Caki2 (cell line): ENCODE measurements at regions not wholly inside any gene's neighbourhood (a gene's known extent, or its start where the extent isn't known, plus 50 kb on each side); places are given as distances from the start of the nearest gene placed in this dataset.
"Not testable (repeated sequence)": the region's sequence is repeated elsewhere in the genome, so short reads cannot be mapped to it uniquely, and the experiment has no call there.

Experiments used
- DNase-seq: peaks from one replicate; pipeline ENCODE4 v3.0.0-alpha.2; 2015; ENCODE audit warnings: low read depth
- in situ Hi-C: cut with HindIII; loops from 2 replicates; pipeline ENCODE4 v1.10.0; 2016; ENCODE audit warnings: low sequenced_read_pairs, low pct_unique_long_range_greater_than_20kb, mixed read lengths

DNA sequence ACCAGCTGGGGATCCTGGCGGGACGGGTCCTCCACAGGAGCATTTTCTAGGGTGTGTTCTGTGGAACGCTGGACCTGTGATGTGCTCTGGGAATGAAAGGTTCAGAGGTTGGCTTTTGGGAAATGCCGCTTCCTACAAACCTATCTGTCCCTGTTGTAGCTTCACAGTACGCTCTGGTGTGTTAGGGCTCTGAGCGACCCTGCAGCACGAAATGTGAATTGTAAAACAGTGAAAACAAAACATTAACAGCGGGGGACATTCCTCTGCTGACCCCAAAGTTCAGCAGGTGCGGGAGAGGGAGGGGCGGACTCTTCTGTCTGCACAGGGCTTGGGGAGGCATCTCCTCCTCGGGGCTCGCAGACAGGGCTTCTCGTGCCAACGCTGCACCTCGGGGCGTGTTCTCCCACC, 155.9 kb downstream of the NRN1 start:
- no peak for DNase-seq
- in situ Hi-C loops, result no loop called here

DNA sequence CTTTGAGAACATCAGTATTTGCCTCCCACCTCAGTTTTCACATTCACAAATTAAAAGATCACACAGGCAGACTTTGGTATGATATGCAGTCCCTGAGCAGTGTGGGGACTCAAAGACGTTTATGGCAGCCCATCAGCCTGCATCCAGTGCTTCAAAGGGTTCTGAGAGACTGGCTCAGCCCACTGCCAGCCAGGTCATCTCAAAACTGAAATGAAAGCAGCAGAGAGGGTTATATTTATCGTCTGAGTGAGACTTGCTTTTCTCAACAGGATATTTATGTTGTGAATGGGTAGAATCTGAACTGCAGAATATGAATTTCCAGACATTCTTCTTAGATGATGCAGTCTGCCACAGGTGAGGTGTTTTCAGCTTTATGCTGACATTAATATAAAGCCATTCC, 159.8 kb downstream of the NRN1 start:
- no peak for DNase-seq
- in situ Hi-C loops, result no loop called here

DNA sequence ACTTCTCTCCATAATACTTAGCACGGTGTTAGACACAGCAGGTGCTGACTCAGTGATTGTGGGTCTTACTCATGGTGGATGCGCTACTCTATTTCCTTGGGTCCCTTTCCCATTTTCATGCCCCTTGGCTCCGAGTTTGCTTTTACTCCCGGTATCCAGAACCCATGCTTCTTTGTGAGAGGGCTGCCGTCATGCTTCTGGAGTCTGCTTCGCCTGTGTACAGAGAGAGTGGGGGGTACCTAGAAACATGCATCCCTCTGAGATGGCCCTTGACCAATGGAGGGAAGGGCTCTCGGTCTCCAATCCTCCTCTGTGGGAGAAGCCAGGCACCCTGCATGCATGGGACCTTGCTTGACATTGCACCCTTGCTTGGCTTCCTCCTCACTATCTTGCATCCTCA, 160.4 kb downstream of the NRN1 start:
- in situ Hi-C loops, result no loop called here
- no peak for DNase-seq

DNA sequence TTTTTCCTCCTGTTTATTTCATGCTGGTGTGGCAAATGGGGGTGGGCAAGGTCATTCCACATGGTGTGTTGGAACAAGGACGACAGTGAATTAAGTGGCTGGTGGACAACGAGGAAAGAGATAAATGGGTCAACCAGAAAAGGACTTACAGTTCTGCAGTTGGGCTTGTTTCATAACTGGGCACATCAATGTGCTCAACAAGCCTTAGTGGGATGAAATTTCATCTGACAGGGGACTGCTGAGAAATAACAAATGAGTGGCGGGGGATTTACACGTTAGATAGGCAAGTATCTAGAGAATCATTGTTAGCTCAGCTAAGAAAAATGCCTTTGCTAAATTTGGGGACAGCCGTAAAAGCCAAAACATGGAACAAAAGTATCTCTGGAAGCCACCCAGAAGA, 163.6 kb downstream of the NRN1 start:
- no peak for DNase-seq
- in situ Hi-C loops, result no loop called here

DNA sequence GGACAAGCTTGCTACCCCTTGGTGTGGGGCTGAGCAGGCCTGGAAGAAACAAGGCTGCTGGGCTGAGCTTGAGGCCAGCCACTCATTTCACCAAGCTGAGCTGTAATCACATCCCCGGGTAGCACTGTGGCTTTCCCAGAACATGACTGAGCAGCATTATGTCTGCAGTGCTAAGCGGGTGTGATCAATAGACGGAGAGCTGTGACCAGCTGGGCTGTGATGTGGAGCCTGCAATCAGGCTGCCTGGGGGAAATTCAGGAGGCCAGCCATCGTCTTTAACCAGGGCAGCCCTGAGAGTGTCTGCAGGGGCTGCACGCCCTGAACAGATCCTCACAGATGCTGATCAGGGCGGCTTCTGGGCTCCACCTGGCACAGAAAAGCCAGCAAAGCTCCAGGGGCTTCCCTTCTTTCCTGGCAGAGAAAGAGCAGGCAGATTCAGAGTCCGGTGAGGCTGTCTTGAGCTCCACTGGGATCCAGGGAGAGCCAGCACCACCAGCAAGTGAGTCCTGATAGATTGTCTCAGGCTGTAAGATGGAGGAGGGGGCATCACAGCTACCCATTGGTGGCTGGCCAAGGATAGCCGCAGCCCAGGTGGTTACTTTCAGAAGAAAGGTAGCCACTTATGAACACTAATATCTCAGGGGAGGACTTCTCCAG, 165.9 kb downstream of the NRN1 start:
- in situ Hi-C loops, result no loop called here
- no peak for DNase-seq

DNA sequence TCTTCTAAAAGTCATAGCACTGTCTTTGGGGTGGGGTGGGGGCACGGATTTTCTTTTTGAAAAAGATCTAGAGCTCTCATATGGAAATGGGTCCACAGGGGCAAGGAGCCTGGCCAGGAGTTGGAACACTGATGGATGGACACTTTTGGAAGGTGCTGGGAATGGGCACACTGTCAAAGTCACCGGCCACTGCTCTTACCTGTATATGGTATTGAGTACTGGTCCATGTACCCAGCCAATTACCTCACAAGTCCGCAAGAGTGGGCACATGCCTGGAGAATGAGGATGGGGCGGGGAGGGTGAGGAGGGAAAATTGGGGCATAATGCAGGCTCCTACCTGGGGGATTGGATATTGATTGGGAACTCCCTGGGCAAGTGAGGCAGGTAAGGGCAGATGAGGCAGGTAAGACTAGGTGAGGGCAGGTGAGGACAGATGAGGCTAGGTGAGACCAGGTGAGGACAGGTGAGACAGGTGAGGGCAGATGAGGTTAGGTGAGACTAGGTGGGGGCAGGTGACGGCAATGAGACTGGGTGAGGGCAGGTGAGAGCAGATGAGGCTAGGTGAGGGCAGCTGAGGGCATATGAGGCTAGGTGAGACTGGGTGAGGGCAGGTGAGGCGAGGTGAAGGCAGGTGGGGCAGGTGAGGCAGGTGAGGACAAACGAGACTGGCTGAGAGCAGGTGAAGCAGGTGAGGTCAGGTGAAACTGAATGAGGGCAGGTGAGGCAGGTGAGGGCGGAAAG, 167.9 kb downstream of the NRN1 start:
- DNase-seq, result no peak
- in situ Hi-C loops, result no loop called here

DNA sequence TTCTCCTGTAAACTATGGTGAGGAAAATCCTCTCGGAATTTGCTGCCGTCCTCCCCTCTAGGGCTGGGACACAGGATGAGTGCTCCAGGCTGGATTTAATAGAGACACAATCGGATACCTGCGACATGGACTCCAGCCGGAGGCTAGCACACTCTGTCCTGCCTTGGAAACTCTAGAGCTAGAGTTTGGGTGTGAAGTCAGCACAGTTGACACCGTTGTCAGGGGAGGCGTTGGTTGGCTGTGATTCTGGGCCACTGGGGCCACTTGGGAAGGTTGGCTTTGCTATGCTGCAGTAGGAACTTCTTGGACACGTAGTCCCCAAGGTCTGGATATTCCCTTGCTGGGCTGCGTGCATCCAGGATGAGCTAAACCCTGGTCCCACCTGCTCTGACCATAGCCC, 169.4 kb downstream of the NRN1 start:
- in situ Hi-C loops, result no loop called here
- DNase-seq, result no peak

DNA sequence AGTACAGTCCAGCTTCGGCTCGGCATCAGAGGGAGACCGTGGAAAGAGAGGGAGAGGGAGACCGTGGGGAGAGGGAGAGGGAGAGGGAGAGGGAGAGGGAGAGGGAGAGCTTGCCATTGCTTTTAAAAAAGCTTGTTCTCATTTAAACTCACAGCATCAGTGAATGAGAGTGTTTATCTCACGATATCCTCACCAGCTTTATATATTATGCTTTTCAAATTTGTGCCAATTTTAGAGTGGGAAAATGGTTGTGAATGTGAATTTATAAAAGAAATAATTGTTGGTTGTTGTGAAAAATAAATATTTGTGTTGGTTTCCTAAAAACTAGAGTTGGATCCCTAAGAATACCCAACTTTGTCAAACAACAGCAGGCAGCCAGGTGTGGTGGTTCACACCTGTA, 170.1 kb downstream of the NRN1 start:
- in situ Hi-C loops, DNase-seq: not testable (repeated sequence)

DNA sequence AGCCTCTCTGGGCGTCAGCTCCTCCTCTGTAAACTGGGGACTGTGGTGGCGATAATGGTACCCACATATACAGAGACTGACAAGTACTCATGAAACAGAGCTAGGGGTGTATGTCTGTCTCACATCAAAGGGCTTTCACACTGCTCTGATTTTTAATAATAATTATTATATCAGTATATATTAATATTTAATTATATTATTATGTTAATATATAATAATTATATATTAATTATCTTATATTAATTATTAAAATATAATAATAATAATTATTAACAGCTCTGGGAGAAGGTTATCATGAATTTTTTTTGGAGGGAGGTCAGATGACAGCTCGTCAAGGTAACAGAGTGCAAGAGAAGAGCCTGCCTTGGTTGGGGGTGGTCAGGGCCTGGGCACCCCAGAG, 173.6 kb downstream of the NRN1 start:
- no peak for DNase-seq
- in situ Hi-C loops, result no loop called here

DNA sequence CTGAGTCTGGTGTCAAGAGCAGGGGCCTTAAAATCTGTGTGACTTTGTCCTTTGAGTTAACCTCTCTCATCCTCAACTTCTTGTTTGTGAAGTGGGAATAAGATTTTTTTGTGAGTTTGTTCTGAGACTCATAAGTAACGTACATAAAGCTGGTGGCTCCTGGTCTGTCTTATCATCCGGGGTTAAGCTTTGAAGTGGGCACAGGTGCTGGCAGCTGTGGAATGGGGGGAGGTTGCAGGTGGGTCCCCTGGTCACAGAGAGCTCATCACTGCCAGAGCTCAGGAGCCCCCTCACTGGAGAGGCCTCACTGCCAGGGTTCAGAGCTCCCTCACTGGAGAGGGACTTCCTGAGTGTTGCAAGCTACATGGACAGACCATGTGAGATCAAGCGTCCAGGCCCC, 174.1 kb downstream of the NRN1 start:
- in situ Hi-C loops, result no loop called here
- no peak for DNase-seq

DNA sequence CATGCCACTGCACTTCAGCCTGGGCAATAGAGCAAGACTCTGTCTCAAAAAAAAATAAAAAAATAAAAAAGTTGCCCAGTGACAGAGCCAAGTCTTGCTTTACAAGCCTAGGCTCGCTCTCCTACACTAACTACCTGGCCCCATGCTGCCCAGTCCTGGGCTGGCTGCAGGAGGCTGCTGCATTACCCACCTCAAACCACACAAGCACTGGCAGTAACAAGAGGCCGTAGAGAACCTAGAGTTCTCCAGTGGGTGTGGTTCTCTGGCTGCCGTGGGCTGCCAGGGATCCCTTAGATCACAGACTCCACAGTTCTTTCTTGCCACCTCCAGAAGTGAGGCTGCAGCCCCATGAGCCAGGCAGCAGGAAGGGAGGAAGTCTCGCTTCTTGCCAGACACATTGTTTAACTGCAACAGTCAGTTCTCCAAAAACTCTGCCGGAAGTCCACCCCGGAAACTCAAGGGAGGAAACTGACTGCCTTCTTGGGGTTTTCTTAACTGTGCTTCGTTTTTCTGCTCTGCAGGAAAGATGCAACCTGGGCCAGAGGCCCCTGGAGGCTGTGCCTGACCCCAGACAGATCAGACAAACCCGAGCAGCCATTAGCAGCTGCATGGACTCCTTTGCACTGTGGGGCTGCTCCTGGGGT, 175.4 kb downstream of the NRN1 start:
- in situ Hi-C loops, DNase-seq: not testable (repeated sequence)

DNA sequence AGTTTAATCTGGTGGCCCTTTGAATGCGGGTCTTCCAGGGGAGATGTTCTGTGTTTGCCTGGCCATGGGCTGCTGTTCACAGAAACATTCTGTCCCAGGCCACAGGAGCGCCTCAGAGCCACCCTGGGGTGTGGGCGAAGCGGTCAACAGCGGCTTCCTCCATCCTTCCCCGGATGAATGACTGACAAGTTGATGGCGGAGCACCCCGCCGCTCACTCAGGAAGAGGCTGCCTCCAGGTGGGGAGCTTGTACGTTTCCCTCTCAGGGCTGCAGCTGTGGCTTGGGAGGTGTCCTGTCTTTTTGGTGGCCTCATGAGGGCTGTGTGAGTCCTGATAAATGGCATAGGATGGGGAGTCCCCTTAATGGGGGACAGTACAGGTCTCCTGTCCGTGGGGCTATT, 178.4 kb downstream of the NRN1 start:
- DNase-seq, result no peak
- in situ Hi-C loops, result no loop called here

DNA sequence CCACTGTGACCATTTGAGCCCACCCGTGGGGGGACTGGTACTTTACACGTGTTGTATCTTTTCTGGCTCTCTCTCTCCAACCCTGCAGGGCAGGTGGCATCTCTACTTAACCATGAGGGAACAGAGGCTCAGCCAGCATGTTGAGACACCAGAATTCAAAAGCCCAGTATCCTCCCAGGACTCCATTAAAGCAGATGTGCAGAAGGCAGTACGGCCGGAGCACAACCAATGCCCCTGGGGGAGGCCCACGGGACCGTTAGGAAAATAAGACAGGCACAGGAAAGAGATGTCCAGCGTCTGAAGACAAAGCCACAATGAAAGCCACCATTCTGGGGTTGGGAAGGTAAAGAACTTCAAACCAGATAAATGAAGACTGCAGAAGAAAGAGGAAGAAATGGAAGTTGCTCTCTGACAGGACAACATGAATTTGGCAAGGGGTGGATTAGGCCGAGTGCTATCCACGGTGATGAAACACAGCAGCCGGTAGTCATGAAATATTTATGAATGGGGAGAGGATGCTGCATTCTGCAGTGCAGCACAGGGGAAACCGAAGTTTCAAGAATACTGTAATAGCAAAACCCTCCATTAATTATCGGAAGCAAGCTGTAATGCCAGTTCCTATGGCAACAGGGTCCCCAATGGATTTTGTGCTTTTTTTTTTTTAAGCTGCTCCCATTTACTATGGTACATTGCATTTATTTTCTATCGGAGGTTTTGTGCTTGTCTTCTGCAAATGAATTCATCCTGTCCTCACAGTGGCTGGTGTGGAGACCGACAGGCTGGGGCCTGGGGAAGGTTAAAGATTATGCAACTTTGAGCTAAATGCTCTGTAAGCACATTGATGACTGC, 179.4 kb downstream of the NRN1 start:
- DNase-seq, result no peak
- in situ Hi-C loops, result no loop called here

DNA sequence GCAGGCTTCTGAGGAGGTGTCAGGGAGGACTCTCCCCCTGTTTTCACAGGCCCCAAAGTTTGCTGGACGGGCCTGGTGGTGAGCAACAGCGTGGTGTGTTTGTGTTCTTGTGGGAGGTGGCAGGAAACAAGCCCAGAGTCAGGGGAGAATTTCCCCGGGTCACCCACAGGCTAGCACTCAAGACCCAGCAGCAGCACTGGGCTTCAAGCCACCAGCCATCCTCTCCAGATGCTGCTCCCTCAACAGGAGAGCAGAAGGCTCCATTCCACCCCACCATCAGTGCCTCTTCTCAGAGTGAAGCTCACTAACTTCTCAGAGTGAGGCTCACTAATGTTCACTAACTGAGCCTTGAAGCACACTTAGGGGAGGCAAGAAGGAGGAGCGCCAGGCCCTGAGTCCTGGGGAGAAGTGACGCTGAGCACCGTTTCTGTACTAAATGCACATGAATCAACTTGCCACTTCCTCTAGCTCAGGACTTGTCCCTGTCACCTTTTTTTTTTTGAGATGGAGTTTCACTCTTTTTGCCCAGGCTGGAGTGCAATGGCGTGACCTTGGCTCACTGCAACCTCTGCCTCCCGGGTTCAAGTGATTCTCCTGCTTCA, 182.2 kb downstream of the NRN1 start:
- DNase-seq, in situ Hi-C loops: not testable (repeated sequence)
